ENCODE measurements at regions not wholly inside any gene's neighbourhood (a gene's known extent, or its start where the extent isn't known, plus 50 kb on each side); places are given as distances from the start of the nearest gene placed in this dataset.
"Not testable (repeated sequence)": the region's sequence is repeated elsewhere in the genome, so short reads cannot be mapped to it uniquely, and the experiment has no call there.

DNA sequence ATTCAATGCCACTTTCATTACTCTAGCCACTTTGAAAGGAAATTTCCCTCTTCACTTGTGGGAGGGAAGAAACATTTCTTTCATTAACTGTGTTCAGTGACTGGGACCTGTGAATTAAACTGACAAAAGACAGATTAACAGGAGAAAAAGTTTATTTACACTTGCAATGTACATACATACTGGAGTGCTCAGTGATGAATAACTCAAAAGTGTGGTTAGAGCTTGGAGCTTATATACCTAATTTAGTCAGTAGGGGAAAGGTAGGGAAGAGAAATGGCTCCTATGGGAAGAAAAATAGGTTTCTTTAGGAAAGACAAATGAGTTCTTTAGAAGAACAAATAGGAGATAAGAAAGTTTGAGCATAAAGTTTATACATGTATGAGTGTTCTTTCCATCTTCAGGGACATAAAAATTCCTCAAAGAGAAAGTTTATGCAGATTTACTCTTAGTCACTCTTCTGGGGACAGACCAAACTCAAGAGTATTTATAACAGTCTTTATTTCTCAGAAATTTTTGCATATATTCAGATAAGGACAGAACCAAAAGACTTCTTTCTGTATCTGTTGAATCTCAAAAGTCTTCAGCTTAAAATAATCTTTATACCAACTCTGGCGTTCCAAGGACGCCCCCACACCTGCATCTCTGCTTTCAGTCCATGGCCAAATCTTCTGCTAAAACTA, 120.0 kb upstream of the RAI14 start:
- DNase-seq: no peak

DNA sequence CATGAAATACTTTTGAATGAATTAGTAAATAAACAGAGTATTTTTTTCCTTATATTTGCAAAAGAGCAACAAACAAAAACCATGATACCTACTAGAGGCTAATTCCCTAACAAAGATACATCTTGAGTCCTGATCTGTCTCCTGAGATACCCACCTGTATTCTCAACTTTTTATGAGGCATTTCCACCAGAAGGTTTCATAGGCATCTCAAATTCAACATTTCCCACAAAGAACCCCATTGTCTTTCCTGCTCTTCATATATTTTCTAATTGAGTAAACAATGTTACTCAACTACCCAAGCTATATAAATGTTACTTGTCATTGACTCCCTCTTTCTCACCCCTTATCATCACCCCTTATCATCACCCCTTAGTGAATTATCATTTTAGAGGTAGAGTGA, 119.4 kb upstream of the RAI14 start:
- no peak for DNase-seq

GRCh38 chr5:34538026-34538672, 118.0 kb upstream of the RAI14 start:
- DNase-seq: no peak

DNA sequence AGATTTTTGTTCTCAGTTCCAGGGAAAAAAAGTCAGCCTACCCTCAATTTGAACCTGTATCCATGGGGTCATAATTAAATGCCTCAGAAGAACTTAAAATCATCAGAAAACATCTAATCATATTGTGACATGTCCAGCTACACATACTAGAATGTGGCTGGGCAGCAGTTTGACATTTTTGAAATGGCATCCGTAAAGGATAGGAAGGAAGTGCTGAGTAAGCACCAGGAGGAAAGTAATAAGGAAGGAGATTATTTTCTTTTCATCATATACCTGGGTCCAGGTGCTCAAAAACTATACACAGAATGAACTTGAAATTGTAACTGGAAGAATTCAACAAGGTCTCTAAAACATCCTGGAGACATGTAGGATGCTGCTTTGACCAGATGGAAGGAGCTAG, 116.9 kb upstream of the RAI14 start:
- DNase-seq: no peak

GRCh38 chr5:34541067-34541466, 115.1 kb upstream of the RAI14 start:
- no peak for DNase-seq

DNA sequence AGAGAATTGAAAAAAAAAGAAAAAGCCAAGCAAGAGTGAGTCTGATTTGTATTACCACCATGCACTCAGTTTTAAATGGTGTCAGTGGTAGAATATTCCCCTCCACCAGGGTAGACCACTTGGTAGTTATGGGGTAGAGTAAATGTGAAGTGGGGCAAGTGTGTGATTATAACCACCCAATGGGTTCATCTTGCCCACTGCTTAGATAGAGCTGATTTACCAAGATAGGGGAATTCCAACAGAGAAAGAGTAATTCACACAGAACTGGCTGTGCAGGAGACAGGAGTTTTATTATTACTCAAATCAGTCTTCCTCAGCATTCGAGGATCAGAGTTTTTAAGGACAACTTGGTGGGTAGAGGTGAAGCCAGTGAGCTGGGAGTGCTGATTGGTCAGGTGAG, 113.3 kb upstream of the RAI14 start:
- no peak for DNase-seq

- DNase-seq: no peak
Measured at GRCh38 chr5:34543687-34544086, 112.4 kb upstream of the RAI14 start.

DNA sequence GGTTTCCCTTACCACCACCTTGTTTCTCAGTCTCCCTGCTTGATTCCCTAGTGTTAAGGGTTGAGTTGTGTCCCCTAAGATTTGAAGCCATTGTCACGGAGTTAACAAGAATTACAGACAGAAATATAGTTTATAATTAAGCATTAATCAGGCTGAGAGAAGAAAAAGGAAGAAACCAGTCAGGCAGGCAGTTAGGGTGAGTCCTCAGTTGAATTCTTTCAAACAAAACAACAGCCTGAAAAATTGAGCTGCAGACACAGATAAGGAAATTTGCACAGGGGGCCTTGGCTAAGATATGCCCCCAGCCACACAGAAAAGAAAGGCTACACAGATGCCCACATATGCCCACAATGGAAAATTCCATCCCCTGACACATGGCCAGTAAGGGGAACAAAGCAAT, 111.7 kb upstream of the RAI14 start:
- no peak for DNase-seq

- no peak for DNase-seq
Measured at GRCh38 chr5:34545164-34545563, 111.0 kb upstream of the RAI14 start.

GRCh38 chr5:34545626-34546025, 110.5 kb upstream of the RAI14 start:
- DNase-seq: no peak

GRCh38 chr5:34547300-34548085, 108.6 kb upstream of the RAI14 start:
- DNase-seq: no peak

- no peak for DNase-seq
Measured at GRCh38 chr5:34548086-34548403, 108.1 kb upstream of the RAI14 start.

- DNase-seq: no peak
Measured at GRCh38 chr5:34550247-34550646, 105.9 kb upstream of the RAI14 start.

DNA sequence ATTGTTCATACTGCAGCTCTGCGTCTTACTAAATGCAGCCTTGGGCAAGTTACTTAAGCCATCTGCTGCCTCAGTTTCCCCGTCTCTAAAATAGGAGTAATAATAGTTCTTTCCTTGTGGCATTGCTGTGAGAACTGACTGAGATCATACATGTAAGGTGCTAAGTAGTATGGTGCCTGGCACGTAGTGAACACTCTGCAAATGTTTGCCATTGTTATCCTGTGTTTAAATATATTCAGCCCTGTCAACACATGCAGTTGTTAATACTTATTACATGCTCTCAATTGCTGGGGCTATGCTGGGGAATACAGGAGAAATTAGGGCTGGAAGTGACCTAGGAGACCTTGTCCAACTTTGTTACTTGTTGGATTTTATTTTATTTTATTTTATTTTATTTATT, 105.2 kb upstream of the RAI14 start:
- no peak for DNase-seq

DNA sequence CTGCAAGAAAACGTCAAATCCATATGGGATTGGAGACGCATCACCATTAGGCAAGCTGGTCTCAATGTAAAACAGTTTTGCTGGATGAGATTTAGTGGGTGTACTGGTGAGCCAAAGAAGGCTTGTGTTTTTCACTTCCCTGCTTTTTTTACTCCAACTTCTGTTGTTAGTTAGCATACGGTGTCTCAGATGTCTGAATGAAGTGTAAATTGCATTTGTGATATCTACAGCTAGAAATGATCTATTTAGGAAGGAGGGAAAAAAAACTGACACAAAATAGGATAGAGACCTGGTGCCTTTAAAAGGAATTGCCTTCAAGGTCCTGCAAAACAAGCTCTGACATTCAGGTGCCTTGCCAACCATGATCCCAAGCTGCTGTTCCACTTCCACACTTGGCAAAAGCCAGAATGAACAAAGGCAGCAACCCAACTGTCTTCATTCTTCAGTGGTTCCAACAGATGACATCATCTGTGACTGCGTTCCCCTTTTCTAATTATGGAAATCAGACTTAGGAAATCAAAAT, 104.2 kb upstream of the RAI14 start:
- no peak for DNase-seq

GRCh38 chr5:34552686-34553085, 103.4 kb upstream of the RAI14 start:
- DNase-seq: no peak

- DNase-seq: no peak
Measured at GRCh38 chr5:34553581-34553980, 102.5 kb upstream of the RAI14 start.

- no peak for DNase-seq
Measured at GRCh38 chr5:34554641-34555040, 101.5 kb upstream of the RAI14 start.

DNA sequence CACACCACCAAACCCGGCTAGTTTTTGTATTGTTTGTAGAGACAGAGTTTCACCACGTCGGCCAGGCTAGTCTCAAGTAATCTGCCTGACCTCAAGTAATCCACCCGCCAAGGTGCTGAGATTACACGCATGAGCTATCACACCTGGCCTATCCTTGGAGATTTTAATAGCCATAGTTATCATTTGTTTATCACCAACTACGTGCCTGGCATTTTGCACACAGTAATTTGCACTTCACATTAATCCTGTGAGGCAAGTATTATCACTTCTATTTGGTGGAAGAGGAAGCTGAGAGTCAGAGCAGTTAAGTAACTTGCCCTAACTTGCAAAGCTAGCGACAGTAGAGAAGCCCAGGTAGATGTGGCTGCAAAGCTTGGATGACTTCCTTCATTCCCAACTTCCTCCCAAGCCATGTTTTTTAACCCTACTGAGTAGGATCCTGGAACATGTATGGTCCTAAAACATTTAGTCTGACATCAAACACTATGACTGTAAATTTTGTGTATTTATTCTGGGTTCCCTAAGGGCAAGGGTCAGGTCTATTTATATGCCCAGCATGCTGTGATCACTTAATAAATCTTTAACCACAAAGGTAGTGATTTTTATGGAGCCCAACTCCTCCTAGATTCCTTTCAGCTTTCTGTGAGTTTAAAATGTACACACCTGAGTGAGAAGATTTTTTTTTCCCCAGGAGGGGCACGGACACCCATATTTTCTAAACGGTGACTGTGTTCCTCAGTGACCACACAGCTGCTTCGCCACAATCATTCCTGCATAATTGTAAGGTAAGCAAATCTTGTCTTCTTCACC, 100.2 kb upstream of the RAI14 start:
- no peak for DNase-seq

- no peak for DNase-seq
Measured at GRCh38 chr5:34556509-34556782, 99.7 kb upstream of the RAI14 start.

- DNase-seq: not testable (repeated sequence)
Measured at GRCh38 chr5:34561581-34561980, 94.5 kb upstream of the RAI14 start.

GRCh38 chr5:34562791-34563190, 93.3 kb upstream of the RAI14 start:
- DNase-seq: no peak

DNA sequence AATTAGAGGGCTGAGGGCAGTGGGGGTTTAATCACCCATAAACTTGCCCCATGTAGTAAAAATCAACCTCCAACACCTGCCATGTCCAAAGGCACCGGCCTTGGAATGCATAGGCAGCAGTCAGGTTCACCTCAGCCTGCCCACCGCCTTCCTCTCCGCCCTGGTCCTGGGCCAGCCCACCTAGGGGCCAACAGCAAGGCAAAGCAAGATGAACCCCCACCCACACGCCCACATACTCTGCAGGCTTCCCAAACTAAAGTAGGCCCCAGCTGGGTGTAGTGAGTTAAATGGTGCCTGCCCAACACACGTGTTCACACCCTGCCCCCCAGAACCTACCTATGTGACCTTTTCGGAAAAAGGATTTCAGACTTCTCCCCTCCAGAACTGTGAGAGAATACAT, 92.9 kb upstream of the RAI14 start:
- DNase-seq: no peak

Data from SW 1271 (cell line).